ENCODE measurements at regions not wholly inside any gene's neighbourhood (a gene's known extent, or its start where the extent isn't known, plus 50 kb on each side); places are given as distances from the start of the nearest gene placed in this dataset.

GRCh38 chr4:131978120-131978519 lies 1171.0 kb upstream of the PCDH10 start:
- no peak for TF ChIP-seq CTCF (IDR thresholded peaks at IDR 0.05)
- TF ChIP-seq POLR2A (IDR thresholded peaks at IDR 0.05) = no peak

All from right lobe of liver (tissue), 4 donors.